ENCODE measurements at regions not wholly inside any gene's neighbourhood (a gene's known extent, or its start where the extent isn't known, plus 50 kb on each side); places are given as distances from the start of the nearest gene placed in this dataset.

DNA sequence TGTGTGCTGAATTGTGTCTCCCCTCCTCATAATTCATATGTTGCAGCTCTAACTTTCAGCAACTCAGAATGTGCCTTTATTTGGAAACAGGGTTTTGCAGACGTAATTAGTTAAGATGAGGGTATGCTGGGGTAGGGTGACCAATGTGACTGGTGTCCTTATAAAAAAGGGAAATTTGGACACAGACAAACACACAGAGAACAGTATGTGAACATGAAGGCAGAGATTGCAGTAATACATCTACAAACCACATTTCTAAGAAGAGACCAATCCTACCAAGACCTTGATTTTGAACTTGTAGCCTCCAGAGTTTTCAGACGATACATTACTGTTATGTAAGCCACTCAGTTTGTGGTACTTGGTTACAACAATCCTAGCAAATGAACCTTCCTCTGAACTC is 817.8 kb downstream of the TUSC7 start:
- POLR2A ChIA-PET (ENCODE audit: unreplicated experiment), result no interaction called here
- intact Hi-C loops (cut with micrococcal nuclease; ENCODE audit: unreplicated experiment), result no loop called here
- Histone ChIP-seq H3K27me3 (ENCODE audit: insufficient read depth, low read depth) (no peaks in the 10 kb centered on the region), H3K36me3 (ENCODE audit: low read depth) (no peaks in the 10 kb centered on the region), H2AFZ (no peak overlapping the region), H3K9me2 (ENCODE audit: insufficient read depth) (no peaks in the 10 kb centered on the region; the same call in 1 of the 2 replicates), H3K79me2 (ENCODE audit: low read depth) (no peaks in the 10 kb centered on the region), H3K4me1 (replicated peaks; ENCODE audit: insufficient read depth) (no peaks in the 10 kb centered on the region), H3F3A (ENCODE audit: insufficient read depth, low read depth) (no peaks in the 10 kb centered on the region), H3K9me3 (ENCODE audit: insufficient read depth, low read depth) (no peaks in the 10 kb centered on the region), H3K27ac (no peak overlapping the region), H3K4me2 (no peak overlapping the region), H3K4me3 (no peak overlapping the region), H4K20me1 (ENCODE audit: insufficient read depth) (no peaks in the 10 kb centered on the region)
- no TSS peak for BruUV-seq (replicated peaks)
- TF ChIP-seq EZH2 (IDR thresholded peaks at IDR 0.05; ENCODE audit: low read depth), result no peak
- no peak for TF ChIP-seq CTCF (conservative IDR thresholded peaks at IDR 0.05)
- no peak for DNase-seq
- CTCF ChIA-PET, result no interaction called here

- H3K36me3 ChIP-seq (ENCODE audit: low read depth), result no peaks in the 10 kb centered on the region
- no peak for TF ChIP-seq EZH2 (IDR thresholded peaks at IDR 0.05; ENCODE audit: low read depth)
- TF ChIP-seq CTCF (conservative IDR thresholded peaks at IDR 0.05), result no peak
- H3K4me3 ChIP-seq, result no peak overlapping the region
- H3F3A ChIP-seq (ENCODE audit: insufficient read depth, low read depth), result no peaks in the 10 kb centered on the region
- no peaks in the 10 kb centered on the region for H3K9me3 ChIP-seq (ENCODE audit: insufficient read depth, low read depth)
- intact Hi-C loops (cut with micrococcal nuclease; ENCODE audit: unreplicated experiment), result no loop called here
- H3K9me2 ChIP-seq (ENCODE audit: insufficient read depth), result no peaks in the 10 kb centered on the region; the same call in 1 of the 2 replicates
- no peak for DNase-seq
- no peak overlapping the region for H2AFZ ChIP-seq
- no TSS peak for BruUV-seq (replicated peaks)
- no peaks in the 10 kb centered on the region for H3K27me3 ChIP-seq (ENCODE audit: insufficient read depth, low read depth)
- H4K20me1 ChIP-seq (ENCODE audit: insufficient read depth), result no peaks in the 10 kb centered on the region
- H3K4me1 ChIP-seq (replicated peaks; ENCODE audit: insufficient read depth), result no peaks in the 10 kb centered on the region
- H3K27ac ChIP-seq, result no peak overlapping the region
- ChIA-PET POLR2A (ENCODE audit: unreplicated experiment) (no interaction called here), CTCF (no interaction called here)
- H3K4me2 ChIP-seq, result no peak overlapping the region
- H3K79me2 ChIP-seq (ENCODE audit: low read depth), result no peaks in the 10 kb centered on the region
Observed at GRCh38 chr3:117528688-117529087, 819.1 kb downstream of the TUSC7 start.

DNA sequence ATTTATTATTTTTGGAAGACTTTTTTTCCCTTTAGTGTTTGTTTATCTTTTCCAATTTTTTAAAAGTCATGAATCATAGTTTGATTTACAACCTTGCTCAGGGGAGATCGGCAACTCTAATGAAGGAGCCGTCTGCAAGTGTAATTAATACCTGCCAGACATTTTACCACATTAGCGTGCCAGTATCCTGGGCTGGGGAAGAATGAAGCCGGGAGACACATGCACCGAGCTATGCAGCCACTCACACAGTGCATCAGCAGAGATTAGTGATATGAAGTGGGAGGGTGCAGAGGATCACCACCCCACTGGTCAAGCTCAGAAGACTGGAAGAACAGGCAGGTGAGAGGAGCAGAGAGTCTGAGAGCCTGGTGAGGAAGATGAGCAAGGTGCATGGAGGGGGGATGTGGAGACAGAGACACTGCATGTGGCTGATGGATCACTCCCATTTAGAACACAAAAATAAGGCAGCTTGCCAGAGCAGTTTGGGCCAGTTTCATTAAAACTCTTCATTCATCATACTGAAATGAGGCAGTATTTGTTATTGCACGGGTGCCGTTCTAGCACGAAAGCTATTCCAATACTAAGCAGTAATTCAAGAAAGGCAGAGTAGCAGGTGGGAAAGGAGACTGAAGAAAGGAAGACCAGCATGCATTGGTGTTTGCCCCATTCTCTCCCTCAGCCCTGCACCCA is 821.6 kb downstream of the TUSC7 start:
- Histone ChIP-seq H3K79me2 (ENCODE audit: low read depth) (no peaks in the 10 kb centered on the region), H4K20me1 (ENCODE audit: insufficient read depth) (no peaks in the 10 kb centered on the region), H3K9me2 (ENCODE audit: insufficient read depth) (no peaks in the 10 kb centered on the region; the same call in 1 of the 2 replicates), H3F3A (ENCODE audit: insufficient read depth, low read depth) (no peaks in the 10 kb centered on the region), H3K4me2 (no peak overlapping the region), H3K9me3 (ENCODE audit: insufficient read depth, low read depth) (no peaks in the 10 kb centered on the region), H3K27me3 (ENCODE audit: insufficient read depth, low read depth) (no peaks in the 10 kb centered on the region), H3K27ac (no peak overlapping the region), H2AFZ (no peak overlapping the region), H3K4me1 (replicated peaks; ENCODE audit: insufficient read depth) (no peaks in the 10 kb centered on the region), H3K36me3 (ENCODE audit: low read depth) (no peaks in the 10 kb centered on the region), H3K4me3 (no peak overlapping the region)
- no peak for DNase-seq
- ChIA-PET POLR2A (ENCODE audit: unreplicated experiment) (interaction anchor here (1.1 kb wide), 1 partner anchor 25 kb away, joined by 3 read pairs; no protein-coding TSS in a partner anchor), CTCF (no interaction called here)
- TF ChIP-seq CTCF (conservative IDR thresholded peaks at IDR 0.05) (no peak), EZH2 (IDR thresholded peaks at IDR 0.05; ENCODE audit: low read depth) (no peak)
- intact Hi-C loops (cut with micrococcal nuclease; ENCODE audit: unreplicated experiment), result no loop called here
- BruUV-seq (replicated peaks), result no TSS peak

Data from PC-9 (cell line).